GM18517 (cell line): ENCODE measurements at regions not wholly inside any gene's neighbourhood (a gene's known extent, or its start where the extent isn't known, plus 50 kb on each side); places are given as distances from the start of the nearest gene placed in this dataset.

ENCODE experiments used
- ATAC-seq: cut with Tn5 transposase; IDR thresholded peaks from one replicate; pipeline ENCODE4 v1.9.1; 2021; ENCODE audit warnings: mild to moderate bottlenecking, moderate library complexity; ENCODE audit not compliant: unreplicated experiment

GRCh38 chr2:80719607-80720006 is 415.1 kb upstream of the LRRTM1 start:
- ATAC-seq: no peak

GRCh38 chr2:80715433-80715832 is 410.9 kb upstream of the LRRTM1 start:
- ATAC-seq: no peak

DNA sequence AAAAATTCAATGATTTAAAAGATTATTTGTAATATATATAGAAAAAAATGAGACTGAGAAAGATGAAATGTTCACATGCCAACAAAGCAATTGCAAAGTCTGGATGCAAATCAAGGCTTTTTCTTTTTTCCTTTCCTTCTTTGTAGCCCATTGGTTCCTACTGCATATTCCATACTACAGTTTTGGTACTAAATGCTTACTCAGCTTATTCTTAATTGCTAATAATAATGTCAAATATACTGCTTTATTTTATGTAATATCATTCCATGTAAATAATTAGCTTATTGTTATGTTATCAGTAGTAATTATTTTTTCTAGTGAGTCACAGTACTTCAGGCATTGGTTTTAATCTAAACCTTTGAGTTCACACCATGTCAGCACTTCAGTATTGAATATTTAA is 407.4 kb upstream of the LRRTM1 start:
- no peak for ATAC-seq

- ATAC-seq: no peak
Measured at GRCh38 chr2:80706951-80707350, 402.4 kb upstream of the LRRTM1 start.

DNA sequence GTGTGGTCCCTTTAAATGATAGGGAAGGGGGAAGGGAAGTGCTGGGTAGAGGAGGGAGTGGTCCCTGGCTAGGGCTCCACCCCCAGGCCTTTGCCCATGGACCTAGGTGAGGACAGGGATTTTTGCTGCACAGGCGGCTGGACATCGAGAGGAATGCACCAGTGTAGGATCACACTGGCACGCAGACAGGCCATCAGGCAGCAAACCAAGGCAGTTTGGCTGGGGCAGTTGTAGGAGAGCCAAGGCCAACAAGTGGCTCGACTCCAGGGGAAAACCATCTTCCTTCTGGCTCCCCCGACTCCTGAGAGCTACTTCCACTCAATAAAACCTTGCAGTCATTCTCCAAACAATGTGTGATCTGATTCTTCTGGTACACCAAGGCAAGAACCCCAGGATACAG is 402.0 kb upstream of the LRRTM1 start:
- ATAC-seq: no peak

- ATAC-seq: no peak
Measured at GRCh38 chr2:80703532-80703931, 399.0 kb upstream of the LRRTM1 start.

DNA sequence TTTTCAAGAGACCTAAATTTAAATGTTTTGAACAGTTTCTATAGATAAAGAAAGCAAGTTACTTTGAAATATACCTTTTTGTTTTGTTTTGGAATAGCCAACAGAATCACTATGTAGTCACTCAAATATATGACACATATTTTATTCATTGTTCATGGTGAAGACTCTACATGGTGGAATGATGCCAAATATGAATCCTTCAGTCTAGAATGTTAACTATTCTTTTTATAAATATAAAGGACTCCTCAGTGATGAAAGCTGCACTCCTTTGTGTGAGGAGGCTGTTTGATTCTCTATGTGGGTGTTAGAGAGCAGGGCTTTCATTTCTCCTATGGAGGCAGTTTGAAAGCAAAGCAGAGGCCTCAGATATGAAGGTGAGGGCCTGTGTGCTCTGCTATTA is 396.4 kb upstream of the LRRTM1 start:
- ATAC-seq: no peak
